Liver (tissue), 3 donors: ENCODE measurements at regions not wholly inside any gene's neighbourhood (a gene's known extent, or its start where the extent isn't known, plus 50 kb on each side); places are given as distances from the start of the nearest gene placed in this dataset.

Source experiments
- CTCF ChIP-seq: fragments of 150-350 bp; IDR thresholded peaks from 2 replicates; pipeline ENCODE4 v1.5.1; 2017; ENCODE audit warnings: improper control_type of control experiment, low read depth, low read length; ENCODE audit not compliant: missing input control
- FOXA1 ChIP-seq: IDR thresholded peaks from 2 replicates; pipeline ENCODE4 v1.6.1; 2016; ENCODE audit warnings: antibody characterized with exemption
- FOXA2 ChIP-seq: IDR thresholded peaks from 2 replicates; pipeline ENCODE4 v1.6.1; 2016; ENCODE audit warnings: antibody characterized with exemption
- HNF4G ChIP-seq: IDR thresholded peaks from 2 replicates; pipeline ENCODE4 v1.6.1; 2016; ENCODE audit warnings: antibody characterized with exemption
- JUND ChIP-seq, 2 donors: IDR thresholded peaks; 2 replicates each; pipeline ENCODE4 v1.6.1; 2016; ENCODE audit warnings: antibody characterized with exemption in 2 of 2
- MAX ChIP-seq: IDR thresholded peaks from 2 replicates; pipeline ENCODE4 v1.6.1; 2016; ENCODE audit warnings: antibody characterized with exemption
- RAD21 ChIP-seq, 2 donors: IDR thresholded peaks; 2 replicates each; pipeline ENCODE4 v1.6.1; 2016; ENCODE audit warnings: antibody characterized with exemption in 2 of 2, mild to moderate bottlenecking in 2 of 2
- REST ChIP-seq: IDR thresholded peaks from 2 replicates; pipeline ENCODE4 v1.6.1; 2016; ENCODE audit warnings: antibody characterized with exemption, mild to moderate bottlenecking
- RXRA ChIP-seq, 2 donors: IDR thresholded peaks; 2 replicates each; pipeline ENCODE4 v1.6.1; 2017 to 2018; ENCODE audit warnings: antibody characterized with exemption in 2 of 2, mild to moderate bottlenecking in 1 of 2
- SP1 ChIP-seq: IDR thresholded peaks from 2 replicates; pipeline ENCODE4 v1.6.1; 2018; ENCODE audit warnings: antibody characterized with exemption, mild to moderate bottlenecking
- TAF1 ChIP-seq: conservative IDR thresholded peaks from 2 replicates; pipeline ENCODE4 v1.6.1; 2016; ENCODE audit warnings: antibody characterized with exemption, mild to moderate bottlenecking
- YY1 ChIP-seq: IDR thresholded peaks from 2 replicates; pipeline ENCODE4 v1.6.1; 2016; ENCODE audit warnings: antibody characterized with exemption, mild to moderate bottlenecking
- ZBTB33 ChIP-seq: IDR thresholded peaks from 2 replicates; pipeline ENCODE4 v1.6.1; 2016; ENCODE audit warnings: antibody characterized with exemption
- donor health status: healthy.
- donor health status: healthy.

GRCh38 chr4:128630871-128631270 lies 178.6 kb upstream of the JADE1 start:
- no peak for TF ChIP-seq HNF4G
- TF ChIP-seq FOXA1 = no peak
- TF ChIP-seq RAD21 (IDR thresholded peaks at IDR 0.05) = no peak
- no peak for TF ChIP-seq CTCF
- TF ChIP-seq REST = no peak
- TF ChIP-seq YY1 = no peak
- TF ChIP-seq ZBTB33 = no peak
- TF ChIP-seq TAF1 = no peak
- no peak for TF ChIP-seq SP1
- TF ChIP-seq MAX = no peak
- TF ChIP-seq FOXA2 = no peak
- no peak for TF ChIP-seq JUND (IDR thresholded peaks at IDR 0.05)
- TF ChIP-seq RXRA (IDR thresholded peaks at IDR 0.05) = no peak
